Loucy (cell line): ENCODE measurements at regions not wholly inside any gene's neighbourhood (a gene's known extent, or its start where the extent isn't known, plus 50 kb on each side); places are given as distances from the start of the nearest gene placed in this dataset.

Source experiments
- H2AFZ ChIP-seq: fragments of 200-600 bp; sonication (generic); 2 replicates; pipeline ENCODE4 v1.6.0; 2016; ENCODE audit warnings: antibody characterized with exemption, mild to moderate bottlenecking, low read length, moderate library complexity
- H3F3A ChIP-seq: fragments of 200-600 bp; 2 replicates; pipeline ENCODE4 v1.6.0; 2016; ENCODE audit warnings: antibody characterized with exemption, low read depth, mild to moderate bottlenecking
- H3K27me3 ChIP-seq: fragments of 200-600 bp; sonication (generic); 2 replicates; pipeline ENCODE4 v1.6.1; 2014; ENCODE audit warnings: low read length, mild to moderate bottlenecking; ENCODE audit not compliant: insufficient read depth, poor library complexity, severe bottlenecking
- H3K36me3 ChIP-seq: fragments of 200-600 bp; sonication (generic); 2 replicates; pipeline ENCODE4 v1.6.1; 2016; ENCODE audit warnings: low read length; ENCODE audit not compliant: insufficient read depth
- H3K4me1 ChIP-seq: fragments of 200-600 bp; sonication (generic); 2 replicates; pipeline ENCODE4 v1.5.1; 2014; ENCODE audit warnings: low read length, mild to moderate bottlenecking; ENCODE audit not compliant: insufficient read depth, poor library complexity, severe bottlenecking
- H3K4me2 ChIP-seq: fragments of 200-600 bp; sonication (generic); 2 replicates; pipeline ENCODE4 v1.6.0; 2014; ENCODE audit warnings: antibody characterized with exemption, low read length, low read depth, mild to moderate bottlenecking; ENCODE audit not compliant: poor library complexity, severe bottlenecking
- H3K4me3 ChIP-seq: fragments of 200-600 bp; sonication (generic); 2 replicates; pipeline ENCODE4 v1.5.1; 2014; ENCODE audit warnings: low read length, mild to moderate bottlenecking, mixed read lengths; ENCODE audit not compliant: poor library complexity, severe bottlenecking
- H3K79me2 ChIP-seq: fragments of 200-600 bp; sonication (generic); 2 replicates; pipeline ENCODE4 v1.6.1; 2014; ENCODE audit warnings: low read length; ENCODE audit not compliant: insufficient read depth
- H3K9ac ChIP-seq: fragments of 200-600 bp; sonication (generic); 2 replicates; pipeline ENCODE4 v1.6.0; 2014; ENCODE audit warnings: mild to moderate bottlenecking, low read depth, low read length, moderate library complexity; ENCODE audit not compliant: poor library complexity, severe bottlenecking
- H3K9me2 ChIP-seq: fragments of 200-600 bp; sonication (generic); replicated peaks from 2 replicates; pipeline ENCODE4 v1.6.1; 2016; ENCODE audit warnings: low read depth, low read length, mixed read lengths
- H3K9me3 ChIP-seq: fragments of 200-600 bp; sonication (generic); 2 replicates; pipeline ENCODE4 v1.6.1; 2014; ENCODE audit warnings: mild to moderate bottlenecking, antibody characterized with exemption, low read length, low read depth; ENCODE audit not compliant: insufficient read depth
- H4K20me1 ChIP-seq: fragments of 200-600 bp; sonication (generic); 2 replicates; pipeline ENCODE4 v1.6.0; 2014; ENCODE audit warnings: antibody characterized with exemption, low read length, mild to moderate bottlenecking; ENCODE audit not compliant: insufficient read depth, poor library complexity, severe bottlenecking
- EZH2phosphoT487 ChIP-seq: fragments of 200-600 bp; IDR thresholded peaks from 2 replicates; pipeline ENCODE4 v1.6.1; 2018; ENCODE audit warnings: antibody characterized with exemption, mild to moderate bottlenecking, moderate library complexity, borderline replicate concordance
- TF ChIP-seq, protein P1 (sequence below): fragments of 200-600 bp; sonication (generic); conservative IDR thresholded peaks from 2 replicates; pipeline ENCODE4 v1.5.1; 2014; ENCODE audit warnings: mild to moderate bottlenecking, antibody characterized with exemption, low read length

DNA sequence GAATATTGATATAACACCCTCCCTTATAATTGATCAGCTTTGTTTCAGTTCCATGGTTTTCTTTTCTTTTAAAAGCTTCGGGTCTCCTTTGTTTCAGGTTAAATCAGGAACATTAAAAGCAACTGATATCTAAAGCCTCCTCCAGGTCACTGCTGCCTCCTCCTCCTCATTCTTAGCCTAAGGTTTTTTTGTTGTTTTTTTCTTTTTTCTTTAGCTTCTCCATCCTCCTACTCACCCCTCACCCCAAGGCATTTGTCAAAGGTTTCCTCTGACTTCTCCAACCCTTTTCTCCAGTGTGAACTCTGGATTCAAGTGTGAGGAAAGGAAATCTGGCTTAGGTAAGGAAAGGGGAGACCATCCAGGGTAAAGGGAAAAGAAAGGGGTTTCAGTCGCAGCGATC is 420.2 kb upstream of the NFE2L3 start:
- H3F3A ChIP-seq = no peaks in the 10 kb centered on the region
- no peaks in the 10 kb centered on the region for H4K20me1 ChIP-seq
- H3K79me2 ChIP-seq = no peaks in the 10 kb centered on the region
- H3K4me1 ChIP-seq = peaks cover 5% of the 10 kb centered on the region
- no peak for TF ChIP-seq EZH2phosphoT487
- TF ChIP-seq, protein P1, sequence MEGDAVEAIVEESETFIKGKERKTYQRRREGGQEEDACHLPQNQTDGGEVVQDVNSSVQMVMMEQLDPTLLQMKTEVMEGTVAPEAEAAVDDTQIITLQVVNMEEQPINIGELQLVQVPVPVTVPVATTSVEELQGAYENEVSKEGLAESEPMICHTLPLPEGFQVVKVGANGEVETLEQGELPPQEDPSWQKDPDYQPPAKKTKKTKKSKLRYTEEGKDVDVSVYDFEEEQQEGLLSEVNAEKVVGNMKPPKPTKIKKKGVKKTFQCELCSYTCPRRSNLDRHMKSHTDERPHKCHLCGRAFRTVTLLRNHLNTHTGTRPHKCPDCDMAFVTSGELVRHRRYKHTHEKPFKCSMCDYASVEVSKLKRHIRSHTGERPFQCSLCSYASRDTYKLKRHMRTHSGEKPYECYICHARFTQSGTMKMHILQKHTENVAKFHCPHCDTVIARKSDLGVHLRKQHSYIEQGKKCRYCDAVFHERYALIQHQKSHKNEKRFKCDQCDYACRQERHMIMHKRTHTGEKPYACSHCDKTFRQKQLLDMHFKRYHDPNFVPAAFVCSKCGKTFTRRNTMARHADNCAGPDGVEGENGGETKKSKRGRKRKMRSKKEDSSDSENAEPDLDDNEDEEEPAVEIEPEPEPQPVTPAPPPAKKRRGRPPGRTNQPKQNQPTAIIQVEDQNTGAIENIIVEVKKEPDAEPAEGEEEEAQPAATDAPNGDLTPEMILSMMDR = no peak
- no peak overlapping the region for H2AFZ ChIP-seq
- no peaks in the 10 kb centered on the region for H3K27me3 ChIP-seq
- H3K9ac ChIP-seq = no peak overlapping the region
- no peaks in the 10 kb centered on the region for H3K36me3 ChIP-seq
- H3K4me2 ChIP-seq = no peak overlapping the region
- no peaks in the 10 kb centered on the region for H3K9me2 ChIP-seq
- no peaks in the 10 kb centered on the region for H3K9me3 ChIP-seq
- no peak overlapping the region for H3K4me3 ChIP-seq

DNA sequence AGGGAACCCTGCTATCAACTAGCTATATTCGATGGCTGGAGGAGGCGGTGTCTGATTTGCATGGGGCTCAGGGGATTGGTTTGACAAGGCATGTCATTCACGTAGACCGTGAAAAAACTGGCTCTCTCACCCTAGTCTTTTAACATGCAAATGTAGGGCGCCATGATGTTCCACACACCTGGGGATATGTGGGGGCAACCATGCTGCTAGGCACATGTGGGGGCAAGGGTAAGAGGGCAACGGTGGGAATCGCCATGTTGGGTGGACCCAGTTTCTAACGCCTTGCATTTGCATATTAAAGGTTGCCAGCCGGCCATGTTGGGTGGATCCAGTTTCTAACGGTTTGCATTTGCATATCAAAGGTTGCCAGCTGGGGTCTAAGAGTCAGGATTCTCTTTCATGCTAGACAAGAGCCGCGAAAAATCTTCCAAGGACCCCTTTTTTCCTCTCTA is 419.2 kb upstream of the NFE2L3 start:
- Histone ChIP-seq H3K9me3 (no peaks in the 10 kb centered on the region), H3F3A (no peaks in the 10 kb centered on the region), H3K27me3 (no peaks in the 10 kb centered on the region), H3K79me2 (no peaks in the 10 kb centered on the region), H3K4me2 (no peak overlapping the region), H3K4me1 (peaks cover 5% of the 10 kb centered on the region), H3K9ac (no peak overlapping the region), H3K4me3 (no peak overlapping the region), H3K36me3 (no peaks in the 10 kb centered on the region), H4K20me1 (no peaks in the 10 kb centered on the region), H2AFZ (no peak overlapping the region), H3K9me2 (no peaks in the 10 kb centered on the region)
- TF ChIP-seq EZH2phosphoT487 = no peak
- TF ChIP-seq, protein P1 = no peak

- H3K4me1 ChIP-seq = peaks cover 1% of the 10 kb centered on the region
- H3F3A ChIP-seq = no peaks in the 10 kb centered on the region
- H3K9me2 ChIP-seq = no peaks in the 10 kb centered on the region
- H3K9me3 ChIP-seq = no peaks in the 10 kb centered on the region
- TF ChIP-seq, protein P1 = no peak
- TF ChIP-seq EZH2phosphoT487 = no peak
- H3K4me2 ChIP-seq = no peak overlapping the region
- H4K20me1 ChIP-seq = no peaks in the 10 kb centered on the region
- no peak overlapping the region for H3K4me3 ChIP-seq
- no peaks in the 10 kb centered on the region for H3K27me3 ChIP-seq
- no peaks in the 10 kb centered on the region for H3K36me3 ChIP-seq
- no peaks in the 10 kb centered on the region for H3K79me2 ChIP-seq
- H3K9ac ChIP-seq = no peak overlapping the region
- H2AFZ ChIP-seq = no peak overlapping the region
Observed at GRCh38 chr7:25735674-25736242, 416.2 kb upstream of the NFE2L3 start.
